Right kidney (tissue), 1 donor: ENCODE measurements at regions not wholly inside any gene's neighbourhood (a gene's known extent, or its start where the extent isn't known, plus 50 kb on each side); places are given as distances from the start of the nearest gene placed in this dataset.
"Not testable (repeated sequence)": the region's sequence is repeated elsewhere in the genome, so short reads cannot be mapped to it uniquely, and the experiment has no call there.

Experiments used
- DNase-seq: peaks from one replicate; pipeline ENCODE4 v3.0.0-alpha.2; 2016

- DNase-seq, result no peak
Observed at GRCh38 chr5:60439552-60439951, 260.4 kb downstream of the DEPDC1B start.

- DNase-seq, result no peak
Observed at GRCh38 chr5:60437308-60437707, 262.7 kb downstream of the DEPDC1B start.

GRCh38 chr5:60436518-60436917, 263.4 kb downstream of the DEPDC1B start:
- DNase-seq, result no peak

GRCh38 chr5:60435808-60436207, 264.2 kb downstream of the DEPDC1B start:
- DNase-seq, result no peak

DNA sequence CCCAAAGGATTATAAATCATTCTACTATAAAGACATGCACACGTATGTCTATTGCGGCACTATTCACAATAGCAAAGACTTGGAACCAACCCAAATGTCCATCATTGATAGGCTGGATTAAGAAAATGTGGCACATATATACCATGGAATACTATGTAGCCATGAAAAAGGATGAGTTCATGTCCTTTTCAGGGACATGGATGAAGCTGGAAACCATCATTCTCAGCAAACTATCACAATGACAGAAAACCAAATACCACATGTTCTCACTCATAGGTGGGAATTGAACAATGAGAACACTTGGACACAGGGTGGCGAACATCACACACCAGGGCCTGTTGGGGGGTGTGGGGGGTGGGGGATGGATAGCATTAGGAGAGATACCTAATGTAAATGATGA, 273.8 kb downstream of the DEPDC1B start:
- DNase-seq, result not testable (repeated sequence)

GRCh38 chr5:60420773-60421172, 279.2 kb downstream of the DEPDC1B start:
- not testable (repeated sequence) for DNase-seq

- DNase-seq, result no peak
Observed at GRCh38 chr5:60417500-60418181, 282.3 kb downstream of the DEPDC1B start.

DNA sequence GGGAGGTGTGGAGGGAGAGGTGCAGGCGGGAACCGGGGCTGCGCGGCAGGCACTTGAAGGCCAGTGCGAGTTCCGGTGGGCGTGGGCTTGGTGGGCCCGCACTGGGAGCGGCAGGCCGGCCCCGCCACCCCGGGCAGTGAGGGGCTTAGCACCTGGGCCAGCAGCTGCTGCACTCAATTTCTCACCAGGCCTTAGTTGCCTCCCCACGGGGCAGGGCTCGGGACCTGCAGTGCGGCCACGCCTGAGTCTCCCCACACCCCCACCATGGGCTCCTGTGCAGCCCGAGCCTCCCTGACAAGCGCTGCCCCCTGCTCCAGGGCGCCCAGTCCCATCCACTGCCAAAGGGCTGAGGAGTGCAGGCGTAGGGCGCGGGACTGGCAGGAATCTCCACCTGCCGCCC, 284.5 kb downstream of the DEPDC1B start:
- no peak for DNase-seq

DNA sequence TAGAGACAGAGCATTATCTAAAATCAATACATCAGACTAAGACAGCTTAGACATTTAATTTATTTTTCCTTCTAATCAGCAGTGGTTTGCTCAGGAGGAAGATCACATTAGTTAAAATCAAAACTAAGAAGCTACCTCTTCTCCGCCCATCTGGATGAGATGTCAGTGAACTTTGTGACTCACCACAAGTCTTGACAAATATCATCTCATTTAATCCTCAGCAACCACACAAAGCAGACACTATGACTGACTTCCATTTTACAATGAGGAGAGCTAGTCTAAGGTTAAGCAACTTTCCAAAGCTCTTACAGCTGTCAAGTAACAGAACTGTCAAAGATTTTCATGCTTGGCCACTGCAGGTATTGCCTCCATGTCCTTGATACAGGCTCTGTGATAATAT, 289.5 kb downstream of the DEPDC1B start:
- no peak for DNase-seq

DNA sequence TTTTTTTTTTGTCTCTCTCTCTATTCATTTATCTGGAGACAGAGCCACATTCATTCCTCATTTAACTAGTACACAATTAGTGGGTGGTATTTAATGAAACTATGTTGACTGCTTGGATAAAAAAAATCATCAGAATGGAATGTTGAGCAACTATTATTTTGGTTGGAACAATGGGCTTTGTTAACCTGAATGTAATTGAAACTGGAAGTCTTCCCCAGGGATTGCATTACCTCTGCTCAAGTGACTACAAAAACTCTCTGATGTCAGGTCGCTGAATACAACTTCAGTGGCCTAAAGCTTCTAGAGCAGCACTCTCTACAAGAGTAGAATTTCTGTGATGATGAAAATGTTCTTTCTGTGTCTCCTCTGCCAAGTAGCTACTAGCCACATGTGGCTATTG, 295.8 kb downstream of the DEPDC1B start:
- no peak for DNase-seq

GRCh38 chr5:60403343-60404006, 296.5 kb downstream of the DEPDC1B start:
- no peak for DNase-seq

DNA sequence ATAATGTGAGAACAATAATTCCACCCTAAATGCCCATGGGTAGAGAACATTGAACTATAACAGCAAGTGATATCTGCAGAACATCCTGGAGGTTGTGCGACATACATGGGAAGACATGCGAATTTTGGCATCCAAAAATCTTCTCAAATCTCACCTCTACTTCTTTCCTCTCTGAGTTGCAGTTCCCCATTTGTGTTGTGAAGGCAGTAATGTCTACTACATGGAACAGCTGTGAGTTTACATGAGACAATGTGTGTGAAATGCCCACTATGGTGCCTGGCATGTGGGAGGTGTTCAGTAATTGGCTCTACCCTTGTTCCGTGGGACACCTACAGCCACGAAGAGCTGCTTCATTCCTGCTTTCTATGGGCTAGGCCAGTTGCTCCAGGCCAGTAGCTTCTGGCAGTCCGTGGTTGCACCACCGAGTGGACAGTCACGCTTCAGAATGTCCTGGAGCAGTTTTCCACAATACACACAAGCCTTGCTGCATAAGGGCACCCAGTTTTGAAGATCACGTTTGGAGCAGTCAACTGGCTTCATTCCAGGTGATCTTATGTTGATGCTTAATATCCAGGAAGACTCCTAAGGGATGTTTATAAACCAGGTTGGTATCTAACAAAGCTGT, 297.7 kb downstream of the DEPDC1B start:
- DNase-seq, result no peak

DNA sequence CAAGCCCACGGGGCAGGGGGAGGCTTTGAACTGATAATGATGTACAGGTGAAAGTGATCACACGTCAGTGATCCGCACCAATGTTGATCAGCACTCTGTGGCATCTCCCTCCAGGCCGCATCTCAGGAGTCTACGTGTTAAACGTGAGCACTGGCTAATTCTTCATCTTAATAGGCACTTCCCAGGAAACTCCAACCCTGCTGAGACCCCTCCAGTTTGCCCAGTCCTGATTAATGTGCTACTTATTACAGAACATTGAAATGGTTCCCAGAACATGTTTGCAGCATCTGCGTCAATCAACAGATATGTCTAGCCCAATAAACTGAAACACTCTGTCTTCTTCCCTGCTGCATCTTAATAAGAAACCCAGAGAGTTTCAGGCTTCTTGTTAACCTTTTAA, 298.4 kb downstream of the DEPDC1B start:
- DNase-seq, result no peak

DNA sequence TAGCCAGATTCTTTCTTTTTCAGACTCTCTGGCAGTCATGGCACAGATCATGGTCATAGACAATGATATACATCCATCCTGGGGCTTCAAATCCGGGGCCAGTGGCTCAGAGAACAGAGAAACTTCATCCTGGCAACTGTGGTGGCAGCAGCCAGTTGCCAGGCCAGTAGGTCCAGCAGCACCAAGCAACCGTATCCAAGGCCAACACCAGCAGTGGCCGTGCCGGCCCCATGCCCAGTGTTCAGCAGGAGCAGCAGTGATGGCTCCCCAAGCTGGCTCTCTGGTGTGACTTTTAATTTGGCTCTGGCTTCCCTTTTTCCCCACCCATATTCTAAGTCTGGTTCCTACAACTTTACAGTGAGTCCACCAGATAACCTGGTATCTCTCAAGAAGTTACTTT, 300.5 kb downstream of the DEPDC1B start:
- no peak for DNase-seq

DNA sequence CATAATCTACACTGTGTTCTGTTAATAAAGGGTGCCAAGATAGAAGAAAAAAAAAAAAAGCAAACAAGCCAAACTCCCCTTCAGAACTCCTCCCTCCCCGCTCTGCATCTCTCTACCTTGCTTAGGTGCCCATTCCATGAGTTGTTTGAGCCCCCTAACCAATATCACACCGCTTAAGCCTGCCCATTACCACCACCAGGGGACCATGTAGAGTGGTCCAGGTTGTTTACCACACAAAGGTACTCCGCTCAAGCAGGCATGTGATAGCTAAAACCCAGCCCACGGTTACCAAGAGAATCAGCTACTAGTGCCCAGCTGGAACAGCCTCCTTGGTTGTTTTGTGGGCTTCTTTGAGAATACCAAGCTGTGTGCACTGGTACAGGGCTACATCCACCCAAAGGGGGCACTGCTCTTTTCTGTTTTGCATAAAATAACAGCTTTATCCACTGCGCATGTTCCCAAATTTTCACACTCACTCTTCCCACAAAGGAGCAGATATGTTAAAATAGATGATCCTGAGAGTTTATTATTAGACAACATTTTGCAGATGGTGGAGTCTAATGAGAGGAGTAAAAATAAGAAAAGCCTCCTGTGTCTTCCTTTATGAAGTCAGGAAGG, 304.1 kb downstream of the DEPDC1B start:
- DNase-seq, result no peak

- DNase-seq, result no peak
Observed at GRCh38 chr5:60387051-60387440, 312.9 kb downstream of the DEPDC1B start.

- DNase-seq, result no peak
Observed at GRCh38 chr5:60386436-60387050, 313.4 kb downstream of the DEPDC1B start.

DNA sequence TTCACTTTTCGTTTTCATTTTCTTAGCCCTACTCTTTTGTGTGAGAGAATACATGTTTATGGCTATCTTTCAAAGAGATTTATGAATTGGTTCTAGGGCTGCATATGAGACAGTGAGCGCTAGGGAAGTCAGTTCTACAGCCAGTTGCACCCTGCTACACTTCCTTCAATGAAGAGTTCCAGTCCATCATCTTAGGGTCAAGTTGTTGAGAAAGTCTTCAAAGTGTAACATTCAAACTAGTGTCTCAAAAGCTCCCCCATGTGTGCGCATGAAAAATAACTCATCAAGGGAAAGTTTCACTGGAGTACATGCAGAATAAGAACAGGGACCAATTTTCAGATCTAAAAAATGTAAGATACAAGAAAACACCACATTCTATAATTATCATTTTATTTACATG, 317.2 kb downstream of the DEPDC1B start:
- DNase-seq, result no peak

DNA sequence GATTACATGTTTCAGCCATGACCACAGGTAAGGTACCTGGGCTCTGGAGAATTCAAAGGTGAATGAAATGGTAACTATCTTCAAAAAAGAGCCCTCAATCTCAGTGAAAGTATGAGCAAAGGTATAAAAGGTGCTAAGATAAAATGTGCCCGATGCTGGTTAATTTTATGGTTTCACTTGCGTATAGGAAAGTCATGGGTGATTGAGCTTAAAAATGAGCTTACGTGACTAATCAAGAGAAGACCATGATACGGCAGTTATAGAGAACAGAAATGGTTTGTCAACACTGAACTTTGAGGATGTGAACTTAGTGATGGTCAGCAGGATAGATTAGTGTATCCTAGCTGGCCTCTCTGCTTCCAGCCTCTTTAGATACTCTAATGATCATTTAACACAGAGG, 320.1 kb downstream of the DEPDC1B start:
- DNase-seq, result no peak

DNA sequence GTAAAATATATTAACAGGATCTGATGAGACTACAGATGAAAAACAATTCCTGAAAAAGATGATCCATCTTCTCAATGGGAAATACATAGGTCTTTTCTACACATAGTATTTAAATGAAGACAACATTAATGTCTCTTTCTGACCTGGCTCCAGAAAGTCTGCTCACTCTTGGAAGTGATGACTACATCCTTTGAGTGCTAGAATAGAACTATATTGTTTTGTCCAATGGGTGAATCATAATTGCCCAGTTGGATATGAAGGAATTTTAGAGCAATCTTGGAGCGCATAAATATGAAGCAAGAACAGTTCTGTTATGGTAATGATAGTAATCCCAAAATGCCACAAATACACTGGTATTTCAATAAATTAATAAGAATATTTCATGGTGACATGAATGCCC, 322.1 kb downstream of the DEPDC1B start:
- DNase-seq, result no peak

- no peak for DNase-seq
Observed at GRCh38 chr5:60376860-60377259, 323.1 kb downstream of the DEPDC1B start.

- DNase-seq, result no peak
Observed at GRCh38 chr5:60374409-60374808, 325.6 kb downstream of the DEPDC1B start.

GRCh38 chr5:60372786-60373185, 327.2 kb downstream of the DEPDC1B start:
- DNase-seq, result no peak
